ENCODE measurements at regions not wholly inside any gene's neighbourhood (a gene's known extent, or its start where the extent isn't known, plus 50 kb on each side); places are given as distances from the start of the nearest gene placed in this dataset.

DNA sequence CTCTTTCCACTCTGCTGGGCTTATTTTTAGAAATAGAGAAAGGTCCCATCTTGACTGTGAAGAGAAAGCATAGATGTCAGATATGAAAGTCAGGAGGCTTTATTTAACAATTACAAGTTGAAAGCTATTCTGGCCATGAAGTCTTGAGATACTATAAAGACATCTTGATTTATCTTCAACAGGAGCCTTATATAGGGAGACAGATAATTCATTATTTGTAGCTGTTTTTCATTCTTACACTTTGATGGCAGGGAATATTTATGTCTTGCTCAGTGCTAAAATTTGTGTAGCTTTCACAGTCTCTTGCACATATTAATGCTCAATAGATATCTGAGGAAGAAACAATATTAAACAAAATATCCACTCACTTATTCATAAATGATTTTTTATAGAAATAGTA lies 248.8 kb downstream of the C3orf38 start:
- H3K79me2 ChIP-seq (ENCODE audit: low read length), result no peaks in the 10 kb centered on the region
- no TSS peak for BruUV-seq (replicated peaks)
- H3K36me3 ChIP-seq (ENCODE audit: low read depth, low read length), result no peaks in the 10 kb centered on the region
- H3K4me3 ChIP-seq (ENCODE audit: low read length), result no peak overlapping the region
- CTCF ChIA-PET, result no interaction called here
- POLR2A ChIA-PET (ENCODE audit: unreplicated experiment), result no interaction called here
- H3K4me2 ChIP-seq (ENCODE audit: low read length), result no peak overlapping the region
- H2AFZ ChIP-seq (ENCODE audit: low read length), result no peak overlapping the region
- ATAC-seq, result no peak
- H3K9me3 ChIP-seq (ENCODE audit: low read length), result no peaks in the 10 kb centered on the region; the same call in 1 of the 2 replicates
- H3F3A ChIP-seq (ENCODE audit: low read length, unreplicated experiment), result no peaks in the 10 kb centered on the region
- H3K4me1 ChIP-seq (ENCODE audit: insufficient read depth, low read length), result no peaks in the 10 kb centered on the region
- H3K9ac ChIP-seq (ENCODE audit: low read length), result no peak overlapping the region
- no peaks in the 10 kb centered on the region for H4K20me1 ChIP-seq (ENCODE audit: low read length)
- no peak overlapping the region for H3K27ac ChIP-seq (ENCODE audit: low read length)
- intact Hi-C loops (cut with micrococcal nuclease), result no loop called here
- no peak for DNase-seq
- H3K9me2 ChIP-seq (replicated peaks; ENCODE audit: low read length), result no peaks in the 10 kb centered on the region
- TF ChIP-seq EZH2 (IDR thresholded peaks at IDR 0.05; ENCODE audit: low read length, unreplicated experiment), result no peak
- TF ChIP-seq EZH2phosphoT487 (IDR thresholded peaks at IDR 0.05; ENCODE audit: borderline replicate concordance, low read length), result no peak
- TF ChIP-seq, protein P1, sequence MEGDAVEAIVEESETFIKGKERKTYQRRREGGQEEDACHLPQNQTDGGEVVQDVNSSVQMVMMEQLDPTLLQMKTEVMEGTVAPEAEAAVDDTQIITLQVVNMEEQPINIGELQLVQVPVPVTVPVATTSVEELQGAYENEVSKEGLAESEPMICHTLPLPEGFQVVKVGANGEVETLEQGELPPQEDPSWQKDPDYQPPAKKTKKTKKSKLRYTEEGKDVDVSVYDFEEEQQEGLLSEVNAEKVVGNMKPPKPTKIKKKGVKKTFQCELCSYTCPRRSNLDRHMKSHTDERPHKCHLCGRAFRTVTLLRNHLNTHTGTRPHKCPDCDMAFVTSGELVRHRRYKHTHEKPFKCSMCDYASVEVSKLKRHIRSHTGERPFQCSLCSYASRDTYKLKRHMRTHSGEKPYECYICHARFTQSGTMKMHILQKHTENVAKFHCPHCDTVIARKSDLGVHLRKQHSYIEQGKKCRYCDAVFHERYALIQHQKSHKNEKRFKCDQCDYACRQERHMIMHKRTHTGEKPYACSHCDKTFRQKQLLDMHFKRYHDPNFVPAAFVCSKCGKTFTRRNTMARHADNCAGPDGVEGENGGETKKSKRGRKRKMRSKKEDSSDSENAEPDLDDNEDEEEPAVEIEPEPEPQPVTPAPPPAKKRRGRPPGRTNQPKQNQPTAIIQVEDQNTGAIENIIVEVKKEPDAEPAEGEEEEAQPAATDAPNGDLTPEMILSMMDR (conservative IDR thresholded peaks at IDR 0.05; ENCODE audit: low read depth, low read length), result no peak
- H3K27me3 ChIP-seq (ENCODE audit: low read length), result peaks cover 22% of the 10 kb centered on the region

DNA sequence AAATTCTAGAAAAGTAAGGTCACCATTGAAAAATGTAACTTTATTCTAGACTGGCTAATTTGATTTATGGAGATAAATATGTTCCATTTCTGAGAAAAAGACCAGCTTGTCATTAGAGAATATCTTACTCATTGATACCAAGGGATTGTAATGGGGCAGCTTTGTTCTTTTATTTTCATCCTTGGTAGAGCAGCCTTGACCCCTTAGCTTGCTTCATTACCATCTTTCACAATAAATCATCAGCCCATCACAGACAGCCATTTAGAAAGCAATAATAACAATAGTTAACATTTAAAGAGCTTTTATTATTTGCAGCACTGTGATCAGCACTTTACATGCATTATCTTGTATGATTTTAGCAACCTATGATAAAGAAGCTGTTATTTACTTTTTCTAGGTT lies 253.6 kb downstream of the C3orf38 start:
- H3K4me1 ChIP-seq (ENCODE audit: insufficient read depth, low read length), result no peaks in the 10 kb centered on the region
- H3K4me3 ChIP-seq (ENCODE audit: low read length), result no peak overlapping the region
- H3K9ac ChIP-seq (ENCODE audit: low read length), result no peak overlapping the region
- H2AFZ ChIP-seq (ENCODE audit: low read length), result no peak overlapping the region
- no TSS peak for BruUV-seq (replicated peaks)
- no peaks in the 10 kb centered on the region for H3K36me3 ChIP-seq (ENCODE audit: low read depth, low read length)
- CTCF ChIA-PET, result no interaction called here
- no peaks in the 10 kb centered on the region for H4K20me1 ChIP-seq (ENCODE audit: low read length)
- no peaks in the 10 kb centered on the region for H3F3A ChIP-seq (ENCODE audit: low read length, unreplicated experiment)
- H3K27me3 ChIP-seq (ENCODE audit: low read length), result peaks cover 40% of the 10 kb centered on the region
- DNase-seq (no peak), ATAC-seq (no peak)
- H3K79me2 ChIP-seq (ENCODE audit: low read length), result no peaks in the 10 kb centered on the region
- H3K9me3 ChIP-seq (ENCODE audit: low read length), result no peaks in the 10 kb centered on the region
- H3K4me2 ChIP-seq (ENCODE audit: low read length), result no peak overlapping the region
- TF ChIP-seq EZH2 (IDR thresholded peaks at IDR 0.05; ENCODE audit: low read length, unreplicated experiment) (no peak), EZH2phosphoT487 (IDR thresholded peaks at IDR 0.05; ENCODE audit: borderline replicate concordance, low read length) (no peak)
- TF ChIP-seq, protein P1 (conservative IDR thresholded peaks at IDR 0.05; ENCODE audit: low read depth, low read length), result no peak
- no peak overlapping the region for H3K27ac ChIP-seq (ENCODE audit: low read length)
- POLR2A ChIA-PET (ENCODE audit: unreplicated experiment), result no interaction called here
- H3K9me2 ChIP-seq (replicated peaks; ENCODE audit: low read length), result no peaks in the 10 kb centered on the region
- intact Hi-C loops (cut with micrococcal nuclease), result no loop called here

GRCh38 chr3:88408097-88408496 lies 258.3 kb downstream of the C3orf38 start:
- no peaks in the 10 kb centered on the region for H3F3A ChIP-seq (ENCODE audit: low read length, unreplicated experiment)
- CTCF ChIA-PET, result no interaction called here
- intact Hi-C loops (cut with micrococcal nuclease), result no loop called here
- H4K20me1 ChIP-seq (ENCODE audit: low read length), result no peaks in the 10 kb centered on the region
- H3K79me2 ChIP-seq (ENCODE audit: low read length), result no peaks in the 10 kb centered on the region
- H3K4me1 ChIP-seq (ENCODE audit: insufficient read depth, low read length), result no peaks in the 10 kb centered on the region
- POLR2A ChIA-PET (ENCODE audit: unreplicated experiment), result no interaction called here
- H3K9me2 ChIP-seq (replicated peaks; ENCODE audit: low read length), result no peaks in the 10 kb centered on the region
- H3K36me3 ChIP-seq (ENCODE audit: low read depth, low read length), result no peaks in the 10 kb centered on the region
- H3K9me3 ChIP-seq (ENCODE audit: low read length), result no peaks in the 10 kb centered on the region
- TF ChIP-seq, protein P1 (conservative IDR thresholded peaks at IDR 0.05; ENCODE audit: low read depth, low read length), result no peak
- TF ChIP-seq EZH2phosphoT487 (IDR thresholded peaks at IDR 0.05; ENCODE audit: borderline replicate concordance, low read length) (no peak), EZH2 (IDR thresholded peaks at IDR 0.05; ENCODE audit: low read length, unreplicated experiment) (no peak)
- no peak overlapping the region for H3K4me3 ChIP-seq (ENCODE audit: low read length)
- DNase-seq (no peak), ATAC-seq (no peak)
- H3K9ac ChIP-seq (ENCODE audit: low read length), result no peak overlapping the region
- H3K27ac ChIP-seq (ENCODE audit: low read length), result no peak overlapping the region
- H2AFZ ChIP-seq (ENCODE audit: low read length), result no peak overlapping the region
- H3K27me3 ChIP-seq (ENCODE audit: low read length), result peaks cover 41% of the 10 kb centered on the region
- H3K4me2 ChIP-seq (ENCODE audit: low read length), result no peak overlapping the region
- no TSS peak for BruUV-seq (replicated peaks)

Data from PC-3 (cell line).